ENCODE measurements at regions not wholly inside any gene's neighbourhood (a gene's known extent, or its start where the extent isn't known, plus 50 kb on each side); places are given as distances from the start of the nearest gene placed in this dataset.

DNA sequence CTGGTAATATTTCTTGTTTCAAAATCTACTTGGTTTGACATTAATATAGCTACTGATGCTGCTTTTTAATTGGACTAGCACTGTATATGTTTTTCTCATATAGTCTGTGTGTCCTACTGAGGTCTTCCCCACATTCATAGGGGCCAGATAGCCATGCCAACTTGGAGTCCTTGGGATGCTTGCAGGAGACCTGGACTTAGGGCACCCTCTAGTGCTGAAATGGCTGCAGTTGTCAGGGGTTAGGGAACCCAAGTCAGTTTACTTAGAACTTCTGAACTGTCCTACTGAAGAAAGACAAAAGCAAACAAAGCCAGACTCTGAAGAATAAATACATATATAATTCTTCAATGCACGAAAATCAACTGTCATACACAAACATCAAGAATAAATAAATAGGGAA is 279.9 kb upstream of the SYT1 start:
- peaks cover 7% of the 10 kb centered on the region for H3K9me3 ChIP-seq (ENCODE audit: control insufficient read depth, insufficient read depth, low read length)

More for the DNA sequence above, 279.9 kb upstream of the SYT1 start:
- Histone ChIP-seq H3K9ac (ENCODE audit: low read depth, low read length) (no peak overlapping the region), H3K56ac (ENCODE audit: extremely low read depth, insufficient read depth, low read length) (no peak overlapping the region), H3K18ac (ENCODE audit: low read depth, low read length) (no peak overlapping the region), H3K9me1 (ENCODE audit: insufficient read depth, low read length) (no peaks in the 10 kb centered on the region), H4K5ac (ENCODE audit: low read depth, low read length) (no peak overlapping the region), H2BK5ac (ENCODE audit: low read depth, low read length, poor library complexity, severe bottlenecking) (no peak overlapping the region), H3K79me1 (ENCODE audit: low read depth in 1 of 2, low read length in 2 of 2) (no peaks in the 10 kb centered on the region), H2BK15ac (ENCODE audit: low read depth, low read length) (no peak overlapping the region), H4K20me1 (ENCODE audit: insufficient read depth, low read length) (no peaks in the 10 kb centered on the region), H3K14ac (replicated peaks; ENCODE audit: low read depth, low read length) (no peak overlapping the region), H3K4me2 (ENCODE audit: low read depth, low read length) (no peak overlapping the region), H2AFZ (replicated peaks; ENCODE audit: low read length, poor library complexity) (no peak overlapping the region), H2AK5ac (ENCODE audit: low read depth, low read length) (no peak overlapping the region), H2BK120ac (ENCODE audit: low read depth, low read length) (no peak overlapping the region), H4K91ac (ENCODE audit: insufficient read depth, low read depth, low read length) (no peak overlapping the region), H3K4me1 (ENCODE audit: control insufficient read depth, insufficient read depth, low read length) (no peaks in the 10 kb centered on the region), H2AK9ac (replicated peaks; ENCODE audit: low read depth, low read length, poor library complexity) (no peak overlapping the region), H2BK20ac (ENCODE audit: low read depth, low read length) (no peak overlapping the region), H3K4ac (ENCODE audit: low read depth, low read length) (no peak overlapping the region), H4K8ac (ENCODE audit: low read depth in 2 of 2, low read length in 2 of 2) (no peak overlapping the region), H3K4me3 (ENCODE audit: insufficient read depth, low read depth, low read length) (no peak overlapping the region), H3K36me3 (ENCODE audit: control insufficient read depth, insufficient read depth, low read length) (no peaks in the 10 kb centered on the region), H3K27me3 (ENCODE audit: control insufficient read depth, insufficient read depth, low read length) (no peaks in the 10 kb centered on the region), H3K27ac (ENCODE audit: insufficient read depth, low read length) (no peak overlapping the region), H3K23ac (ENCODE audit: low read depth, low read length) (no peak overlapping the region)
- CTCF ChIA-PET: interaction anchor here (0.6 to 1.0 kb wide), 4 partner anchors 9 to 462 kb away, joined by 3 to 4 read pairs (median 4); no protein-coding TSS in a partner anchor
- dilution Hi-C loops (cut with HindIII; ENCODE audit: low sequenced_read_pairs, unreplicated experiment) (no loop called here), intact Hi-C loops (cut with micrococcal nuclease) (loop anchor here (5.0 to 10.0 kb wide), 4 partner anchors 192 to 582 kb away; no protein-coding TSS in a partner anchor), in situ Hi-C loops (cut with MboI; ENCODE audit: low sequenced_read_pairs) (no loop called here)
- POLR2A ChIA-PET (ENCODE audit: unreplicated experiment): no interaction called here
- TF ChIP-seq RAD21 (IDR thresholded peaks at IDR 0.05; ENCODE audit: low read length) (peak; percentile 41; the same call in 1 of the 2 replicates), BHLHE40 (IDR thresholded peaks at IDR 0.05; ENCODE audit: low read depth, low read length) (no peak), MXI1 (IDR thresholded peaks at IDR 0.05; ENCODE audit: borderline replicate concordance, low read depth, low read length) (no peak), MAZ (IDR thresholded peaks at IDR 0.05; ENCODE audit: borderline replicate concordance, low read depth, low read length) (no peak), RFX5 (IDR thresholded peaks at IDR 0.05; ENCODE audit: low read depth, low read length) (no peak), FOS (IDR thresholded peaks at IDR 0.05; ENCODE audit: low read depth, low read length) (no peak)
- TF ChIP-seq, protein P1, sequence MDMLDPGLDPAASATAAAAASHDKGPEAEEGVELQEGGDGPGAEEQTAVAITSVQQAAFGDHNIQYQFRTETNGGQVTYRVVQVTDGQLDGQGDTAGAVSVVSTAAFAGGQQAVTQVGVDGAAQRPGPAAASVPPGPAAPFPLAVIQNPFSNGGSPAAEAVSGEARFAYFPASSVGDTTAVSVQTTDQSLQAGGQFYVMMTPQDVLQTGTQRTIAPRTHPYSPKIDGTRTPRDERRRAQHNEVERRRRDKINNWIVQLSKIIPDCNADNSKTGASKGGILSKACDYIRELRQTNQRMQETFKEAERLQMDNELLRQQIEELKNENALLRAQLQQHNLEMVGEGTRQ (IDR thresholded peaks at IDR 0.05; ENCODE audit: low read depth, low read length): no peak
- TF ChIP-seq, protein P2, sequence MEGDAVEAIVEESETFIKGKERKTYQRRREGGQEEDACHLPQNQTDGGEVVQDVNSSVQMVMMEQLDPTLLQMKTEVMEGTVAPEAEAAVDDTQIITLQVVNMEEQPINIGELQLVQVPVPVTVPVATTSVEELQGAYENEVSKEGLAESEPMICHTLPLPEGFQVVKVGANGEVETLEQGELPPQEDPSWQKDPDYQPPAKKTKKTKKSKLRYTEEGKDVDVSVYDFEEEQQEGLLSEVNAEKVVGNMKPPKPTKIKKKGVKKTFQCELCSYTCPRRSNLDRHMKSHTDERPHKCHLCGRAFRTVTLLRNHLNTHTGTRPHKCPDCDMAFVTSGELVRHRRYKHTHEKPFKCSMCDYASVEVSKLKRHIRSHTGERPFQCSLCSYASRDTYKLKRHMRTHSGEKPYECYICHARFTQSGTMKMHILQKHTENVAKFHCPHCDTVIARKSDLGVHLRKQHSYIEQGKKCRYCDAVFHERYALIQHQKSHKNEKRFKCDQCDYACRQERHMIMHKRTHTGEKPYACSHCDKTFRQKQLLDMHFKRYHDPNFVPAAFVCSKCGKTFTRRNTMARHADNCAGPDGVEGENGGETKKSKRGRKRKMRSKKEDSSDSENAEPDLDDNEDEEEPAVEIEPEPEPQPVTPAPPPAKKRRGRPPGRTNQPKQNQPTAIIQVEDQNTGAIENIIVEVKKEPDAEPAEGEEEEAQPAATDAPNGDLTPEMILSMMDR (conservative IDR thresholded peaks at IDR 0.05; ENCODE audit: low read depth, low read length): peak; percentile 13; the same call in 1 of the 2 replicates
- DNase-seq (peak; percentile 6), ATAC-seq (ENCODE audit: low read depth) (no peak)
- WGBS, 2 experiments (ENCODE audit: extremely low coverage in 2 of 2, insufficient read length in 1 of 2): no CpG with 5 or more reads among the region's 1 CpG
- no TSS peak for BruUV-seq (replicated peaks)
